ENCODE measurements at regions not wholly inside any gene's neighbourhood (a gene's known extent, or its start where the extent isn't known, plus 50 kb on each side); places are given as distances from the start of the nearest gene placed in this dataset.
"Not testable (repeated sequence)": the region's sequence is repeated elsewhere in the genome, so short reads cannot be mapped to it uniquely, and the experiment has no call there.

DNA sequence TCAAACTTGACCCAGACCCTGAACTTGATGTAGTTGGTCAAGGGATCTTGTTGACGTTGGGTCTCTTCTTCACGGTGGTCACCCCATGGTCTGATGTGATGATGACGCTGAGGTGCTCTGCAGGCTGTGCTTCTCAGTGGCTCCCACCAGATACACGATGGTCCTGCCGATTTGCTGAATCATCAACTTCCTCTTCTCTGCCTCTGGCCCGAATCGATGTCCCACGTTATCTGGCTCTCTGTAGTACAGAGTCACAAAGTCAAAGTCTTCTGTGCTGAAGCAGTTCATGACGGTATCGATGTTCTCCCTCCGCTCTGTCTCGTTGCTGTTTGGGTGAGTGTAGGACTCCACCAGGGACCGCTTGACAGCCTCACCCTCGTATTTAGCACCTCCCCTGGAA lies 58.5 kb upstream of the ZNF195 start:
- not testable (repeated sequence) for DNase-seq

DNA sequence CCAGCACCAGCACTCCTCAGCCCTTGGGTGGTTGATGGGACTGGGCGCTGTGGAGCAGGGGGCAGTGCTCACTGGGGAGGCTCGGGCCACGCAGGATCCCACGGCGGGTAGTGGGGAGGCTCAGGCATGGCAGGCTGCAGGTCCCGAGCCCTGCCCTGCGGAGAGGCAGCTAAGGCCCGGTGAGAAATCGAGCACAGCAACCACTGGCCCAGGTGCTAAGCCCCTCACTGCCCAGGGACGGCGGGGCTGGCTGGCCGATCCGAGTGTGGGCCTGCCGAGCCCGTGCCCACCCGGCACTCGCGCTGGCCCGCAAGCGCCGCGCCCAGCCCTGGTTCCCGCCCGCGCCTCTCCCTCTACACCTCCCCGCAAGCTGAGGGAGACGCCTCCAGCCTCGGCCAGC lies 56.0 kb upstream of the ZNF195 start:
- no peak for DNase-seq

DNA sequence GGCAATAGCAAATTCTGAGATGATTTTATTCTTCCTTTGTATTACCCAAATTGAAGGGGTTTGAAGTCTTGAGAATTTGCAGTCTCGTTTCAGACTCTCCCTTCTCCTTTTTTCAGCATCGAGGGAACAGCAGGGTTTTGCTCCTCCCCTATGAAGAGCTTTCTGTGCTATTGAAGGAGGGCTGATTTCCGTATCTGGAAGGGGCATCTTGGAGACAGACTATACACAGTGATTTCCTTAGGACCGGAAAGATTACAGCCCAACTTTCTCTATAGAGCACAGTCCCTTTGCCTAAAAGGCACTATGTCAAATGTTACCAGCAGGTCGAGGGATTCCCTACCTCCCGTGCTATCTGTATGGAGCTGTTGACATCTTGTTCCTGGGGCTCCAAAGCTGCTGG lies 50.2 kb upstream of the ZNF195 start:
- DNase-seq, result not testable (repeated sequence)

Data from activated CD8-positive, alpha-beta memory T cell treated with anti-CD3 and anti-CD28 coated beads, Interleukin-2, amount 50 U/mL, for 48 hours (primary cell).